ENCODE measurements at regions not wholly inside any gene's neighbourhood (a gene's known extent, or its start where the extent isn't known, plus 50 kb on each side); places are given as distances from the start of the nearest gene placed in this dataset.

DNA sequence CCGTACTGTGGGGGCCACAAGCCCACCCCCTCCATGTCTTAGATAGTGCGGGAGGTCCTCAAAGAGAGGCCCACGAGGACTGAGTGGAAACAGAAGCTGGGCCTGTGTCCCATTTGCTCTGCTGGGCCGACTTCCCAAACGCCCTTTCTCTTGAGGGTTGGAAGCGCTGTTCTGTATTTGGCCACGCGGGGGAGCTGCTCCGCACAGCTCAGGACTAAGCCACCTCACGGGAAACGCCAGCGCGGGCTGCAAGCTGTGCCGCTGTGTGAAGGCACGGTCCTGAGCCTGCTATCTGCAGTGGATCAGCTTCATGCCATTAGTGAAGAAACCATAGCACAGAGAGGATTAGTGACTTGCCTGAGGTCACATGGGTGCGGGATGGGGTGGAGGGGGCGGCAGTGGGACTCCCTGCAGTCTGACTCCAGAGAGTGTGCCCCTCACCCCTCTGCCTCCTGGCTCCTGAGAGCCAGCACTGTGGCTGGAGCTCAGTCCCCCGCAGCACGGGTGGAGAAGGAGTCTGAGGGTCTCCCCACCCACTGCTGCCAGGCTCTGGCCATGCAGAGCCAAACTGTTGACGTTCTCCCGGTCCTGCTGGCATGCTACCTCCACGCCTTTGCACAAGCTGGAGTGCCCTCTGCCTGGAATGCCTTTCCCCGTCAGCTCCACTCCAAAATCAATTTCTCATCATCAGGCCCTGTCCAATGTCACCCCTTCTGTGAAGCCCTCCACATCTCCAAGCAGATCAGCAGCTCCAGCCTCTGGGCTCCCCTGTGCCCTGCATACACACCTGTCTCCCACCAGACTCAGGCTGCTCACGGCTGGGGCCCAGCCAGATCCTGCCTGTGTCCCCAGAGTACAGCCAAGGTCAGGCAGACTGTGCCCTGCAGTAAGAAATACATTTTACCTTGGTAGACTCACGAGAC is 51.5 kb upstream of the LRRC32 start:
- Histone ChIP-seq H3K4me3 (ENCODE audit: low read length in 2 of 2) (no peak overlapping the region), H3K4me1 (ENCODE audit: control insufficient read depth in 1 of 2, insufficient read depth in 2 of 2, low read length in 2 of 2) (no peaks in the 10 kb centered on the region), H3K27ac (ENCODE audit: low read depth in 1 of 2, low read length in 2 of 2) (no peak overlapping the region), H3K27me3 (ENCODE audit: control insufficient read depth in 1 of 2, insufficient read depth in 2 of 2, low read length in 1 of 2) (no peaks in the 10 kb centered on the region), H3K36me3 (ENCODE audit: control insufficient read depth in 1 of 2, insufficient read depth in 2 of 2, low read length in 1 of 2) (no peaks in the 10 kb centered on the region), H3K9me3 (ENCODE audit: control insufficient read depth, low read length) (no peaks in the 10 kb centered on the region)
- ATAC-seq (ENCODE audit: low FRiP score) (peak; percentile 91), DNase-seq (peak; percentile 88 to 95)
- WGBS, 2 donors: 8 to 9% methylated on average over 25 of the region's 25 CpGs
- intact Hi-C loops (cut with DNase I): no loop called here

DNA sequence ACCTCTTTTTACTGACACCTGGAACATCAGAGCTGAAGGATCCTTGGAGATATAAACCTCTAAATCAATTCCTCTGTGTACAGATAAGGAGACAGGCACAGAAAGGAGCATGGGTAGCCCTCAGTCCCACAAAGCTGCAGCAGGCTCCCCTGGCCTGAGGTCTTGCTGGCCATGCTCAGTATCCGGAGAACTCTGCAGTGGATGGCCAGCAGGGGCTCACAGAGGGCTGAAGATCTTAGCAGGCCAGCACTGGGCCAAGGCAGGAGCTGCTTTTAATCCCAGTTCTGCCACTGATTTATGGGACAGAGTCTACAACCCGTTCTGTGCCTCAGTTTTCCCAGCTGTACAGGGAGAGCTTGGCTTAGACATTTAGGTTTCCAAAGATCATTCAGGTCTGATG is 52.6 kb upstream of the LRRC32 start:
- Histone ChIP-seq H3K36me3 (ENCODE audit: control insufficient read depth in 1 of 2, insufficient read depth in 2 of 2, low read length in 1 of 2) (no peaks in the 10 kb centered on the region), H3K4me1 (ENCODE audit: control insufficient read depth in 1 of 2, insufficient read depth in 2 of 2, low read length in 2 of 2) (no peaks in the 10 kb centered on the region), H3K9me3 (ENCODE audit: control insufficient read depth, low read length) (no peaks in the 10 kb centered on the region), H3K27me3 (ENCODE audit: control insufficient read depth in 1 of 2, insufficient read depth in 2 of 2, low read length in 1 of 2) (no peaks in the 10 kb centered on the region), H3K27ac (ENCODE audit: low read depth in 1 of 2, low read length in 2 of 2) (no peak overlapping the region), H3K4me3 (ENCODE audit: low read length in 2 of 2) (no peak overlapping the region)
- DNase-seq (peak in 1 of 2 donors; percentile 42), ATAC-seq (ENCODE audit: low FRiP score) (no peak)
- WGBS, 2 donors: 63 to 73% methylated on average over 2 of the region's 2 CpGs
- intact Hi-C loops (cut with DNase I): no loop called here

DNA sequence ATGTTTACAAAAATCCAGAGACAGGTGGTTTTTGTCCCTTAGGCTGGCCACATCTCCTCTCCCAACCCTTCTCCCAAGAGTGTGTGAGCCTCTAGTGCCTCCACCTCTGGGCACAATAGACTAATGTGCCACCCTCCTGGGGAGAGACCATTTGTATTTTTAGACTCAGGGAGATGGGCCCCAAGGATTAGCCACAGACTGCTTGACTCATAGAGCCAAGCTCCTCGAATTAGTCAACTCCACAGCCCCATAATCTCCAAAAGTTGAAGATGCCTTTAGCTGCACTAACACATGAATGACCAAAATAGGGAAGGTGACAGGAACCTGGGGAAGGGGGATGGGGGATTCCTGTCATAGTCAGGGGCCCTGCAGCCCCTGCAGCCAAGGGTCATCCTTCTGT is 53.0 kb upstream of the LRRC32 start:
- DNase-seq: no peak
- intact Hi-C loops (cut with DNase I): no loop called here
- H3K4me3 ChIP-seq (ENCODE audit: low read length in 2 of 2): no peak overlapping the region
- 45 to 70% methylated on average over 1 of the region's 1 CpG for WGBS, 2 donors
- ATAC-seq (ENCODE audit: low FRiP score): no peak
- H3K27me3 ChIP-seq (ENCODE audit: control insufficient read depth in 1 of 2, insufficient read depth in 2 of 2, low read length in 1 of 2): no peaks in the 10 kb centered on the region
- H3K27ac ChIP-seq (ENCODE audit: low read depth in 1 of 2, low read length in 2 of 2): no peak overlapping the region
- H3K36me3 ChIP-seq (ENCODE audit: control insufficient read depth in 1 of 2, insufficient read depth in 2 of 2, low read length in 1 of 2): no peaks in the 10 kb centered on the region
- H3K9me3 ChIP-seq (ENCODE audit: control insufficient read depth, low read length): no peaks in the 10 kb centered on the region
- no peaks in the 10 kb centered on the region for H3K4me1 ChIP-seq (ENCODE audit: control insufficient read depth in 1 of 2, insufficient read depth in 2 of 2, low read length in 2 of 2)

DNA sequence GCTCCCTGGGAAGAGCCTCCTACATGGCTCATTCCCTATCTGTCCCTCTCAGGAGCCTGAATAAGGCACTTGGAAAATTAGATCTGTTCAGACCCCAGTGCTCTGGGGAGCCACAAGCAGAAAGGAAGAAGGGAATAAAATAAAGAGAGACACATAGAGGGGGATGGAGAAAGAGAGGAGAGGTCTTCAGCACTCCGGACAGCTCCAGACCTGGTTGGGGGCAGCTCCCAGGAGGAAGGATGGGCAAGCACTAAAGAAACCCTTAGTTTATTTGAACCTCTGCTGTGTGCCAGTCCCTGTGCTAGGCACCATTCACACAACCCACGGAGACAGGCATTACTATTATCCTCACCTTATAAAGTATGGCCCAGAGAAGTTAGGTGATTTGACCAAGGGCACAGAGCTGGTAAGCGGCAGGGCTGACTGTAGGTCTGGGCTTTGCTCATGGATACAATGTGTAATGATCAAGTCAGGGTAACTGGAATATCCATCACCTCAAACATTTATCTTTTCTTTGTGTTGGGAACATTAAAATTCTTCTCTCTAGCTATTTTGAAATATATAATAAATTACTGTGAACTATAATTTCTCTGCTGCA is 53.7 kb upstream of the LRRC32 start:
- 37 to 41% methylated on average over 3 of the region's 3 CpGs for WGBS, 2 donors

DNA sequence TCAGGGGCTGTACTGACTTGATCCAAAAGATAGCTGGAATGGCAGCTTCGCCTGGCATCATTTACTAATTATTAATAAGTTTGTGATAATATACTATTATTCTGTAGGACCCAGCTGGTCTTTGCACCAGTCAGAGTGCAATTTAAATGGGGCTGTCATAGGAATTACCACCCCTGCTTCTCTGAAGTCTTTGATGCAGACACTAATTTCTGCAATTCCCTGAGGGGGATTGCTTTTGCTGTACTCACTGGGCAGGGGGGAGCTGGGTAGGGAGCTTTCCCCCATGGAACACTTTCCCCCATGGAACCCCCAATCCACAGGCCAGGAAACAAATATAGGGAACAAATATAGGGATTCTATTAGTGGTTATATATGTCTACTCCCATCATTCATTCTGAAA is 54.9 kb upstream of the TSKU start:
- no peaks in the 10 kb centered on the region for H3K27me3 ChIP-seq (ENCODE audit: control insufficient read depth in 1 of 2, insufficient read depth in 2 of 2, low read length in 1 of 2)
- no peak overlapping the region for H3K4me3 ChIP-seq (ENCODE audit: low read length in 2 of 2)
- 92 to 96% methylated on average over 1 of the region's 1 CpG for WGBS, 2 donors
- ATAC-seq (ENCODE audit: low FRiP score): no peak
- no peaks in the 10 kb centered on the region for H3K36me3 ChIP-seq (ENCODE audit: control insufficient read depth in 1 of 2, insufficient read depth in 2 of 2, low read length in 1 of 2)
- no peaks in the 10 kb centered on the region for H3K4me1 ChIP-seq (ENCODE audit: control insufficient read depth in 1 of 2, insufficient read depth in 2 of 2, low read length in 2 of 2)
- no peak overlapping the region for H3K27ac ChIP-seq (ENCODE audit: low read depth in 1 of 2, low read length in 2 of 2)
- DNase-seq: peak in 1 of 2 donors; percentile 17
- no peaks in the 10 kb centered on the region for H3K9me3 ChIP-seq (ENCODE audit: control insufficient read depth, low read length)
- intact Hi-C loops (cut with DNase I): no loop called here

More for the DNA sequence above, 53.7 kb upstream of the LRRC32 start:
- ATAC-seq (ENCODE audit: low FRiP score): no peak
- Histone ChIP-seq H3K9me3 (ENCODE audit: control insufficient read depth, low read length) (no peaks in the 10 kb centered on the region), H3K4me3 (ENCODE audit: low read length in 2 of 2) (no peak overlapping the region), H3K36me3 (ENCODE audit: control insufficient read depth in 1 of 2, insufficient read depth in 2 of 2, low read length in 1 of 2) (no peaks in the 10 kb centered on the region), H3K4me1 (ENCODE audit: control insufficient read depth in 1 of 2, insufficient read depth in 2 of 2, low read length in 2 of 2) (no peaks in the 10 kb centered on the region), H3K27me3 (ENCODE audit: control insufficient read depth in 1 of 2, insufficient read depth in 2 of 2, low read length in 1 of 2) (no peaks in the 10 kb centered on the region), H3K27ac (ENCODE audit: low read depth in 1 of 2, low read length in 2 of 2) (no peak overlapping the region)
- peak in 1 of 2 donors; percentile 15 for DNase-seq
- intact Hi-C loops (cut with DNase I): no loop called here

DNA sequence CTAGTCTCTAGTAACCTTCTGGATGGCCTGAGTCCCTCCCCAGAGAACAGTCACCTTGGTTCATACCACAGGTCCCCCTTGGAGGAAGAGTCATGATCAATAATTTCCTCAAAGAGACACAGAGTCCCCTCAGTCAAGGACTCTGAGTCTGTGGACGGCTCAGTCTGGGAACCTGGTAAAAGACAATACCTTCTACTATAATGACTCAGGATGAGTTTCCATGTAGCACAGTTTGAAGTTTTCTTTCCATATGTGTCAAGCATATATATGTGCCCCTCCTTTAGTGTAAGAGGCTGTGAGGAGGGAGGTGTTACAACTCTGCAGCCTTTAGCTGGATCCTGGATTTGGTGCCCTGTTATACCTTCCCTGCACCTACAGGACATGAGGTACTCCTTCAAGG is 54.4 kb upstream of the TSKU start:
- WGBS, 2 donors: 95 to 100% methylated on average over 1 of the region's 1 CpG
- peak in 1 of 2 donors; percentile 16 for DNase-seq
- Histone ChIP-seq H3K9me3 (ENCODE audit: control insufficient read depth, low read length) (no peaks in the 10 kb centered on the region), H3K4me3 (ENCODE audit: low read length in 2 of 2) (no peak overlapping the region), H3K36me3 (ENCODE audit: control insufficient read depth in 1 of 2, insufficient read depth in 2 of 2, low read length in 1 of 2) (no peaks in the 10 kb centered on the region), H3K27me3 (ENCODE audit: control insufficient read depth in 1 of 2, insufficient read depth in 2 of 2, low read length in 1 of 2) (no peaks in the 10 kb centered on the region), H3K27ac (ENCODE audit: low read depth in 1 of 2, low read length in 2 of 2) (no peak overlapping the region), H3K4me1 (ENCODE audit: control insufficient read depth in 1 of 2, insufficient read depth in 2 of 2, low read length in 2 of 2) (no peaks in the 10 kb centered on the region)
- ATAC-seq (ENCODE audit: low FRiP score): no peak
- intact Hi-C loops (cut with DNase I): no loop called here

DNA sequence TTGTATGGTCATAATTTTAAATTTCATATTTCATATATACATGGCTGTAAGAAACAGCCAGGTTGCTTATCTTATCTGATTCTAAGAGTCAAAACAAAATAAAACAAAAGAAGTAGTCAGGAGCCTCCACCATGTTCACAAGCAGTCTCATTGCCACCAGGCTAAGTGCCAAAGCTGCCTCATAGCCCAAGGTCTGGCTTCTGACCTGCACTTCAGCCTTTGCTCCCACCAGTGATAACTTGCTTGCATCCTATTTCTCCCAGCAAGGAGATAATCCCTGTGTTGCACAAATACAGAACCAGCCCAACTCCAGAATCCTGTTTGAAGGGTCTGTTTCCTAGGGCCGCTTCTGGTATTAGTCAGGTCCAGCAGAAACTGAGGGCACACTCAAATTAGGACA is 53.9 kb upstream of the TSKU start:
- no peaks in the 10 kb centered on the region for H3K4me1 ChIP-seq (ENCODE audit: control insufficient read depth in 1 of 2, insufficient read depth in 2 of 2, low read length in 2 of 2)
- 95 to 96% methylated on average over 1 of the region's 1 CpG for WGBS, 2 donors
- H3K36me3 ChIP-seq (ENCODE audit: control insufficient read depth in 1 of 2, insufficient read depth in 2 of 2, low read length in 1 of 2): no peaks in the 10 kb centered on the region
- no peaks in the 10 kb centered on the region for H3K27me3 ChIP-seq (ENCODE audit: control insufficient read depth in 1 of 2, insufficient read depth in 2 of 2, low read length in 1 of 2)
- DNase-seq: no peak
- no peaks in the 10 kb centered on the region for H3K9me3 ChIP-seq (ENCODE audit: control insufficient read depth, low read length)
- no peak overlapping the region for H3K4me3 ChIP-seq (ENCODE audit: low read length in 2 of 2)
- ATAC-seq (ENCODE audit: low FRiP score): no peak
- intact Hi-C loops (cut with DNase I): no loop called here
- no peak overlapping the region for H3K27ac ChIP-seq (ENCODE audit: low read depth in 1 of 2, low read length in 2 of 2)

DNA sequence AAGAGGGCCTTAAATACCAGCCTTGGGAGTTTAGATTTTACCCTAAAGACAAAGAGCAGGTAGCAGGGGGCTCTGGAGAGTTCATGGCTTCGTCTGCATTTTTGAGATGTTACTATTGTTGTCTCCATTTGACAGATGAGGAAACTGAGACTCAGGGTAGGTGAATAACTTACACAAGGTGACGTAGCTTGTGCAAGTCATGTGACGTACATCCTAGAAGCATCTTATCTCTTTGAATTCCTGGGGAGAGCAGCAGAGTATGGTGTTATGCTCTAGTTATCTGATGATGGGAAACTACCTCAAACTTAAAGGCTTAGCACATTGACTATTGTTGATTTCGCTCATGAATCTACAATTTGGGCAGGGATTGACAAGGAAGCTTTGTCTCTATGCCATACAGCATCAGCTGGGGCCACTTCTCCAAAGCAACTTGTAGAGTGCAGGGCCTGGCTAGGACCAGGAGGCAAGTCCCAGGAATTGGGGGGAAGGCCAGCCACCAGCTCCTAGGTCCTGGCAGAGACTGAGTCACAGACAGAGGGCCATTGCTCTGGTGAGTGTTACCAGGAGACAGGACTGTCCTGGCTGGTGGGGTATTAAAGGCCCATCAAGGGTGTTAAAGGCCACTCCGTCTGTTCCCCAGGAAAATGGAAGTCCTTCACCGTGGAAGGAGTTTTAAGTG is 52.1 kb upstream of the TSKU start:
- no peaks in the 10 kb centered on the region for H3K27me3 ChIP-seq (ENCODE audit: control insufficient read depth in 1 of 2, insufficient read depth in 2 of 2, low read length in 1 of 2)
- no peaks in the 10 kb centered on the region for H3K9me3 ChIP-seq (ENCODE audit: control insufficient read depth, low read length)
- ATAC-seq (ENCODE audit: low FRiP score) (no peak), DNase-seq (peak in 1 of 2 donors; percentile 16)
- H3K36me3 ChIP-seq (ENCODE audit: control insufficient read depth in 1 of 2, insufficient read depth in 2 of 2, low read length in 1 of 2): no peaks in the 10 kb centered on the region
- no peaks in the 10 kb centered on the region for H3K4me1 ChIP-seq (ENCODE audit: control insufficient read depth in 1 of 2, insufficient read depth in 2 of 2, low read length in 2 of 2)
- H3K4me3 ChIP-seq (ENCODE audit: low read length in 2 of 2): no peak overlapping the region
- no peak overlapping the region for H3K27ac ChIP-seq (ENCODE audit: low read depth in 1 of 2, low read length in 2 of 2)
- intact Hi-C loops (cut with DNase I): loop anchor here (5.0 to 10.0 kb wide), 2 partner anchors 186 to 374 kb away; partner anchors contain the start of gene OMP (in 1 of the 2)
- 76 to 90% methylated on average over 6 of the region's 6 CpGs for WGBS, 2 donors

Measured in aorta (tissue), 5 donors.